SW480 (cell line): ENCODE measurements at regions not wholly inside any gene's neighbourhood (a gene's known extent, or its start where the extent isn't known, plus 50 kb on each side); places are given as distances from the start of the nearest gene placed in this dataset.
A peak's percentile ranks its signal among the peaks of the same experiment; 100 is the strongest.

Source experiments
- DNase-seq: peaks from one replicate; pipeline ENCODE4 v3.0.0-alpha.2; 2016; ENCODE audit warnings: low spot score

GRCh38 chr2:129438501-129439057 lies 540.9 kb upstream of the RAB6C start:
- no peak for DNase-seq

- DNase-seq, result no peak
These were observed 539.8 kb upstream of the RAB6C start for GRCh38 chr2:129439406-129440302.

GRCh38 chr2:129441610-129442009 lies 537.9 kb upstream of the RAB6C start:
- no peak for DNase-seq

- DNase-seq, result peak; percentile 1
These were observed 536.1 kb upstream of the RAB6C start for GRCh38 chr2:129443235-129443864.

GRCh38 chr2:129443865-129444739 lies 535.4 kb upstream of the RAB6C start:
- DNase-seq, result no peak

- no peak for DNase-seq
These were observed 534.7 kb upstream of the RAB6C start for GRCh38 chr2:129444751-129445150.

- no peak for DNase-seq
These were observed 522.8 kb upstream of the RAB6C start for GRCh38 chr2:129456691-129457090.

GRCh38 chr2:129457277-129457818 lies 522.1 kb upstream of the RAB6C start:
- no peak for DNase-seq

GRCh38 chr2:129458006-129458405 lies 521.5 kb upstream of the RAB6C start:
- DNase-seq, result no peak

- DNase-seq, result no peak
These were observed 521.0 kb upstream of the RAB6C start for GRCh38 chr2:129458436-129458835.

- no peak for DNase-seq
These were observed 520.1 kb upstream of the RAB6C start for GRCh38 chr2:129459200-129459876.

GRCh38 chr2:129459881-129460280 lies 519.6 kb upstream of the RAB6C start:
- no peak for DNase-seq

- no peak for DNase-seq
These were observed 518.9 kb upstream of the RAB6C start for GRCh38 chr2:129460299-129461198.

- DNase-seq, result no peak
These were observed 517.1 kb upstream of the RAB6C start for GRCh38 chr2:129462349-129462748.

- DNase-seq, result no peak
These were observed 516.5 kb upstream of the RAB6C start for GRCh38 chr2:129462967-129463366.

- DNase-seq, result no peak
These were observed 515.4 kb upstream of the RAB6C start for GRCh38 chr2:129464036-129464435.

GRCh38 chr2:129464631-129465030 lies 514.8 kb upstream of the RAB6C start:
- no peak for DNase-seq

GRCh38 chr2:129465045-129465444 lies 514.4 kb upstream of the RAB6C start:
- no peak for DNase-seq

GRCh38 chr2:129466389-129466788 lies 513.1 kb upstream of the RAB6C start:
- DNase-seq, result no peak
